ENCODE measurements at regions not wholly inside any gene's neighbourhood (a gene's known extent, or its start where the extent isn't known, plus 50 kb on each side); places are given as distances from the start of the nearest gene placed in this dataset.

- WGBS (ENCODE audit: insufficient coverage): 83% methylated on average over 1 of the region's 1 CpG
- no peaks in the 10 kb centered on the region for H4K20me1 ChIP-seq (ENCODE audit: insufficient read depth, low read length)
These were observed 170.6 kb upstream of the SPHKAP start for GRCh38 chr2:228352048-228352447.

GRCh38 chr2:228348516-228349064 lies 167.1 kb upstream of the SPHKAP start:
- peaks cover 0 to 16% (median 6%) of the 10 kb centered on the region in 7 donors for H3K9me3 Mint-ChIP-seq
- no peaks in the 10 kb centered on the region for H3K4me1 Mint-ChIP-seq

More at GRCh38 chr2:228352048-228352447, 170.6 kb upstream of the SPHKAP start:
- H3K9me3 ChIP-seq (replicated peaks in 1 of 2; ENCODE audit: control insufficient read depth in 1 of 2, insufficient read depth in 1 of 2, low read length in 2 of 2): peaks cover 0 to 11% of the 10 kb centered on the region in 2 donors
- no peak overlapping the region for H3K4me3 ChIP-seq (replicated peaks in 1 of 3; ENCODE audit: low read depth in 2 of 3, low read length in 3 of 3)
- no peak overlapping the region for H3K9ac ChIP-seq (ENCODE audit: insufficient read depth, low read length, poor library complexity, severe bottlenecking)
- Mint-ChIP-seq H3K27ac (no peak overlapping the region), H3K4me1 (no peaks in the 10 kb centered on the region), H3K36me3 (no peaks in the 10 kb centered on the region), H3K9me3 (peaks cover 0 to 15% (median 6%) of the 10 kb centered on the region in 7 donors), H3K27me3 (ENCODE audit: low read depth in 3 of 3) (peaks cover 0 to 1% (median 0%) of the 10 kb centered on the region in 3 donors), H3K4me3 (no peak overlapping the region)
- no peaks in the 10 kb centered on the region for H3K4me1 ChIP-seq (ENCODE audit: control insufficient read depth in 1 of 2, insufficient read depth in 2 of 2, low read length in 2 of 2)
- intact Hi-C loops (cut with micrococcal nuclease): no loop called here
- no peaks in the 10 kb centered on the region for H3K79me2 ChIP-seq (ENCODE audit: insufficient read depth, low read length)
- no peak for TF ChIP-seq CTCF (IDR thresholded peaks at IDR 0.05)
- H2AFZ ChIP-seq (ENCODE audit: insufficient read depth, low read depth, low read length, poor library complexity, severe bottlenecking): no peak overlapping the region
- no peaks in the 10 kb centered on the region for H3K36me3 ChIP-seq (replicated peaks in 1 of 2; ENCODE audit: control insufficient read depth in 1 of 2, insufficient read depth in 2 of 2, low read length in 2 of 2)
- no peak for DNase-seq
- no peak overlapping the region for H3K27ac ChIP-seq (ENCODE audit: low read depth in 1 of 2, low read length in 2 of 2)
- H3K27me3 ChIP-seq (ENCODE audit: control insufficient read depth in 2 of 2, insufficient read depth in 2 of 2, low read length in 2 of 2): no peaks in the 10 kb centered on the region
- H3K4me2 ChIP-seq (replicated peaks; ENCODE audit: extremely low read depth, low read length, poor library complexity, severe bottlenecking): no peak overlapping the region

More at GRCh38 chr2:228348516-228349064, 167.1 kb upstream of the SPHKAP start:
- Histone ChIP-seq H3K27me3 (ENCODE audit: control insufficient read depth in 2 of 2, insufficient read depth in 2 of 2, low read length in 2 of 2) (no peaks in the 10 kb centered on the region), H2AFZ (ENCODE audit: insufficient read depth, low read depth, low read length, poor library complexity, severe bottlenecking) (no peak overlapping the region), H3K4me3 (replicated peaks in 1 of 3; ENCODE audit: low read depth in 2 of 3, low read length in 3 of 3) (no peak overlapping the region), H3K36me3 (replicated peaks in 1 of 2; ENCODE audit: control insufficient read depth in 1 of 2, insufficient read depth in 2 of 2, low read length in 2 of 2) (no peaks in the 10 kb centered on the region), H3K27ac (ENCODE audit: low read depth in 1 of 2, low read length in 2 of 2) (no peak overlapping the region), H3K4me1 (ENCODE audit: control insufficient read depth in 1 of 2, insufficient read depth in 2 of 2, low read length in 2 of 2) (no peaks in the 10 kb centered on the region), H3K9ac (ENCODE audit: insufficient read depth, low read length, poor library complexity, severe bottlenecking) (no peak overlapping the region), H3K4me2 (replicated peaks; ENCODE audit: extremely low read depth, low read length, poor library complexity, severe bottlenecking) (no peak overlapping the region), H4K20me1 (ENCODE audit: insufficient read depth, low read length) (no peaks in the 10 kb centered on the region), H3K79me2 (ENCODE audit: insufficient read depth, low read length) (no peaks in the 10 kb centered on the region), H3K9me3 (replicated peaks in 1 of 2; ENCODE audit: control insufficient read depth in 1 of 2, insufficient read depth in 1 of 2, low read length in 2 of 2) (peaks cover 0 to 11% of the 10 kb centered on the region in 2 donors)
- H3K4me3 Mint-ChIP-seq: no peak overlapping the region
- H3K36me3 Mint-ChIP-seq: no peaks in the 10 kb centered on the region
- intact Hi-C loops (cut with micrococcal nuclease): no loop called here
- H3K27ac Mint-ChIP-seq: no peak overlapping the region
- DNase-seq: no peak
- TF ChIP-seq CTCF (IDR thresholded peaks at IDR 0.05): no peak
- peaks cover 0 to 1% (median under 1%) of the 10 kb centered on the region in 3 donors for H3K27me3 Mint-ChIP-seq (ENCODE audit: low read depth in 3 of 3)

Measured in CD14-positive monocyte (primary cell).